Prostate gland (tissue), 2 donors: ENCODE measurements at regions not wholly inside any gene's neighbourhood (a gene's known extent, or its start where the extent isn't known, plus 50 kb on each side); places are given as distances from the start of the nearest gene placed in this dataset.

Source experiments
- DNase-seq: peaks from one replicate; pipeline ENCODE4 v3.0.0-alpha.2; 2019; ENCODE audit warnings: low spot score
- H3K27ac ChIP-seq, 2 donors: fragments of 200-600 bp; sonication (generic); 2 replicates each; pipeline ENCODE4 v1.5.1; 2017 to 2019
- H3K27me3 ChIP-seq: fragments of 200-600 bp; sonication (generic); replicated peaks from 2 replicates; pipeline ENCODE4 v1.5.1; 2019; ENCODE audit not compliant: insufficient read depth
- H3K36me3 ChIP-seq, 2 donors: fragments of 200-600 bp; sonication (generic); 1 replicate in 1 of 2; 2 replicates in 1 of 2; pipeline versions ENCODE4 v1.5.1 to v1.8.1; 2017 to 2019
- H3K4me1 ChIP-seq: fragments of 200-600 bp; sonication (generic); replicated peaks from 2 replicates; pipeline ENCODE4 v1.5.1; 2019
- H3K4me3 ChIP-seq, 2 donors: fragments of 200-600 bp; sonication (generic); 2 replicates each; pipeline ENCODE4 v1.5.1; 2017 to 2019
- H3K9me3 ChIP-seq: fragments of 200-600 bp; sonication (generic); 2 replicates; pipeline ENCODE4 v1.5.1; 2017
- POLR2A ChIP-seq: fragments of 450-650 bp; IDR thresholded peaks from one replicate; pipeline ENCODE4 v1.6.1; 2016; ENCODE audit warnings: antibody characterized with exemption, mild to moderate bottlenecking
- POLR2AphosphoS5 ChIP-seq: sonication (generic); formaldehyde crosslinking; IDR thresholded peaks from one replicate; pipeline ENCODE4 v1.6.1; 2017; ENCODE audit warnings: antibody characterized with exemption
- WGBS: methylation state at CpG from one replicate; pipeline ENCODE4 v1.1.5; 2018; 5-methylcytosine and 5-hydroxymethylcytosine counted together
- intact Hi-C: fragments of 100-400 bp; cut with DNase I; formaldehyde crosslinking; loops from one replicate; pipeline ENCODE4 v1.14.2; 2022
- TF ChIP-seq, protein P1 (sequence below), 4 experiments: fragments of 200-600 bp in 2 of 4; fragments of 450-650 bp in 2 of 4; sonication (generic) in 2 of 4; IDR thresholded peaks; 1 replicate in 3 of 4; 2 replicates in 1 of 4; pipeline ENCODE4 v1.5.1; 2016 to 2019; ENCODE audit warnings: antibody characterized with exemption in 4 of 4, mild to moderate bottlenecking in 2 of 4, moderate library complexity in 2 of 4

DNA sequence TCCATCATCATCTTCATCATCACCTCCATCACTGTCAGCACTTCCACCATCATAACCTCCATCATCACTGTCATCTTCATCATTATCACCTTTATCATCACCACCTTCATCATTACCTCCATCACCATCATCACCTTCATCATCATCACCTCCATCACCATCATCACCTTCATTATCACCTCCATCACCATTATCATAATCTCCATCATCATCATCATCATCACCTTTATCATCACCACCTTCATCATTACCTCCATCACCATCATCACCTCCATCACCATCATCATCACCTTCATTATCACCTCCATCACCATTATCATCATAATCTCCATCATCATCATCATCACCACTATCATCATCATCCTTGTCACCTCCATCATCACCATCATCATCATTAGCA is 309.7 kb downstream of the HAPSTR1 start:
- Histone ChIP-seq H3K4me3 (no peak overlapping the region), H3K9me3 (no peaks in the 10 kb centered on the region), H3K27me3 (no peaks in the 10 kb centered on the region), H3K27ac (no peak overlapping the region), H3K36me3 (no peaks in the 10 kb centered on the region), H3K4me1 (no peaks in the 10 kb centered on the region)
- DNase-seq: no peak
- TF ChIP-seq POLR2AphosphoS5: no peak
- no peak for TF ChIP-seq POLR2A
- TF ChIP-seq, protein P1, sequence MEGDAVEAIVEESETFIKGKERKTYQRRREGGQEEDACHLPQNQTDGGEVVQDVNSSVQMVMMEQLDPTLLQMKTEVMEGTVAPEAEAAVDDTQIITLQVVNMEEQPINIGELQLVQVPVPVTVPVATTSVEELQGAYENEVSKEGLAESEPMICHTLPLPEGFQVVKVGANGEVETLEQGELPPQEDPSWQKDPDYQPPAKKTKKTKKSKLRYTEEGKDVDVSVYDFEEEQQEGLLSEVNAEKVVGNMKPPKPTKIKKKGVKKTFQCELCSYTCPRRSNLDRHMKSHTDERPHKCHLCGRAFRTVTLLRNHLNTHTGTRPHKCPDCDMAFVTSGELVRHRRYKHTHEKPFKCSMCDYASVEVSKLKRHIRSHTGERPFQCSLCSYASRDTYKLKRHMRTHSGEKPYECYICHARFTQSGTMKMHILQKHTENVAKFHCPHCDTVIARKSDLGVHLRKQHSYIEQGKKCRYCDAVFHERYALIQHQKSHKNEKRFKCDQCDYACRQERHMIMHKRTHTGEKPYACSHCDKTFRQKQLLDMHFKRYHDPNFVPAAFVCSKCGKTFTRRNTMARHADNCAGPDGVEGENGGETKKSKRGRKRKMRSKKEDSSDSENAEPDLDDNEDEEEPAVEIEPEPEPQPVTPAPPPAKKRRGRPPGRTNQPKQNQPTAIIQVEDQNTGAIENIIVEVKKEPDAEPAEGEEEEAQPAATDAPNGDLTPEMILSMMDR (IDR thresholded peaks at IDR 0.05): no peak
- intact Hi-C loops: no loop called here

DNA sequence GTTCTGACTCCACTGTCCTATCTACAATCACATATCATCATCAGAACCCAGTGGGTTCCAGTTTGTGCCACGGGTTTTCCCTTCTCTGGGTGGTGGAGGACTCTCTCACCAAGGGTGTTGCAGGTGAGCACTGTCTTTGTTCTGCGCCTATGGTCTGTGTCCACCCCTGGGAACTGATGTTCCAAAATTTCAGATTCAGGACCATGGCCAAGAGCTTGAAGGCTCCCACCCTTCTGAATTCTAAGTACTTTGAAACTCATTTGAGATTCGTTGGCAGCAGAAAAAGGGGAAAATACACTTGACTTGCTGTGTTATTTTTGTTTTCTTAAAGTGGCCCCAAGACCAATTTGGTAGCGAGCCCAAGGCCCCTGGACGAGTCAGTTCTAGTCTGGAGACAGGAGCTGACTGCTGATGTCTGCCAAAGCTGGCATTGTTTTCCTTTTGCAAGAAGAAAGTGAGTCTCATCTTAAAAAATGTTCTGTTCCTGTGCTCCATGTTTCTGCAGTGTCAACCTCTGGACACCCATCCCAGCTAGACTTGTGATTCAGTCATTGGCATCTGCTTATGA is 310.9 kb downstream of the HAPSTR1 start:
- DNase-seq: no peak
- WGBS: 41% methylated on average over 5 of the region's 5 CpGs
- Histone ChIP-seq H3K4me3 (no peak overlapping the region), H3K27me3 (no peaks in the 10 kb centered on the region), H3K27ac (no peak overlapping the region), H3K4me1 (no peaks in the 10 kb centered on the region), H3K9me3 (no peaks in the 10 kb centered on the region), H3K36me3 (no peaks in the 10 kb centered on the region)
- intact Hi-C loops: no loop called here
- TF ChIP-seq POLR2A (no peak), POLR2AphosphoS5 (no peak)
- TF ChIP-seq, protein P1 (IDR thresholded peaks at IDR 0.05): no peak

- intact Hi-C loops: no loop called here
- no peak overlapping the region for H3K27ac ChIP-seq
- H3K9me3 ChIP-seq: no peaks in the 10 kb centered on the region
- 96% methylated on average over 6 of the region's 6 CpGs for WGBS
- no peaks in the 10 kb centered on the region for H3K36me3 ChIP-seq
- H3K4me1 ChIP-seq: no peaks in the 10 kb centered on the region
- TF ChIP-seq, protein P1 (IDR thresholded peaks at IDR 0.05): no peak
- TF ChIP-seq POLR2AphosphoS5 (no peak), POLR2A (no peak)
- H3K27me3 ChIP-seq: no peaks in the 10 kb centered on the region
- DNase-seq: no peak
- H3K4me3 ChIP-seq: no peak overlapping the region
Observed at GRCh38 chr16:9404811-9405210, 313.4 kb downstream of the HAPSTR1 start.

GRCh38 chr16:9406038-9406712 is 314.7 kb downstream of the HAPSTR1 start:
- TF ChIP-seq, protein P1 (IDR thresholded peaks at IDR 0.05): no peak
- no peak for TF ChIP-seq POLR2A
- TF ChIP-seq POLR2AphosphoS5: no peak
- WGBS: 63% methylated on average over 4 of the region's 4 CpGs
- DNase-seq: no peak
- Histone ChIP-seq H3K4me3 (no peak overlapping the region), H3K36me3 (no peaks in the 10 kb centered on the region), H3K27ac (no peak overlapping the region), H3K9me3 (no peaks in the 10 kb centered on the region), H3K4me1 (no peaks in the 10 kb centered on the region), H3K27me3 (no peaks in the 10 kb centered on the region)
- intact Hi-C loops: no loop called here

GRCh38 chr16:9407206-9407758 is 315.8 kb downstream of the HAPSTR1 start:
- no peak overlapping the region for H3K27ac ChIP-seq
- DNase-seq: no peak
- H3K4me3 ChIP-seq: no peak overlapping the region
- no peaks in the 10 kb centered on the region for H3K4me1 ChIP-seq
- no peaks in the 10 kb centered on the region for H3K9me3 ChIP-seq
- WGBS: 89% methylated on average over 6 of the region's 6 CpGs
- TF ChIP-seq POLR2AphosphoS5 (no peak), POLR2A (no peak)
- TF ChIP-seq, protein P1 (IDR thresholded peaks at IDR 0.05): no peak
- H3K36me3 ChIP-seq: no peaks in the 10 kb centered on the region
- intact Hi-C loops: no loop called here
- no peaks in the 10 kb centered on the region for H3K27me3 ChIP-seq
